ENCODE measurements at regions not wholly inside any gene's neighbourhood (a gene's known extent, or its start where the extent isn't known, plus 50 kb on each side); places are given as distances from the start of the nearest gene placed in this dataset.

DNA sequence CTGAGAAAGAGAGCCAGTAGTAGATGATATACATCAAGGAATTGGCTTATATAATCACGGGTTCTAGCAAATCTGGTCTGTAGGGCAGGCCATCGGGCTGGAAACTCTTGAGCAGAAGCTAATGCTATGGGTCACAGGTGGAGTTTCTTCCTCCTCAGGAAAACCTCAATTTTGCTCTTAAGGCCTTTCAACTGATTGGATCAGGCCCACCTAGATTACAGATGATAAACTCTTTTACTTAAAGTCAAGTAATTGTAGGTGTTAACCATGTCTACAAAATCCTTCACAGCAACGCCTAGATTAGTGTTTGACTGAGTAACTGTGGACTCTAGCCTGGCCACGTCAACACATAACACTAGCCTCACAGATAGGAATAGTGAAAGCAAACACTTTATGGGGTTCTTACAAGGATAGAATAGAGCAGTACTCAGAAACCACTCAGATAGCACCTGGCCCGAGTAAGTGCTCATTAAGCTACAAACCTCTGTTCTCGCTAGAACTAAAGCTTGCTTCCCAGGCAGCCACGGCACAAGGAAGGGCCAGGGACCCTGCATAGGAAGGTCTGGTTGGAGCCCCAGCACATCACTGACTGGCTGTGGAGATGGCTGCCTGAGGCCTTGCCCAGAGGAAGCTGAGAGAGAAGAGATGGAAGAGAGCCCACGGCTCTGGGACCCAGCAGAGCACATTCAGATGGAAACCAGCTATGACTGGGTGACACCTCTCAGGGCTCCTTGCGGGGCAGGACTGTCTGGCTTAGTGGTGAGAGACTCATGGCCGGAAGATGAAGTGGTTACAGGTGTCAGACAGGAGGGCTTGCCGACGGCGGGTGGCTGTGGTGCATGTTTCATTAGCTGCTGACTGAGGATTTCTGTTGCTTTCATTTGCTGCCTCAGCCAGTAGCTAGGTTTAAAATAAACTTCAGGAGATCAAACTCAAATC, 202.5 kb upstream of the TLE3 start:
- H3K9me3 ChIP-seq (ENCODE audit: low read length) = no peaks in the 10 kb centered on the region
- H3K9ac ChIP-seq (ENCODE audit: low read length) = no peak overlapping the region
- H3K9me2 ChIP-seq (ENCODE audit: insufficient read depth, low read length) = no peaks in the 10 kb centered on the region
- no peaks in the 10 kb centered on the region for H3F3A ChIP-seq (ENCODE audit: insufficient read depth, low read length, poor library complexity, severe bottlenecking)
- H2AFZ ChIP-seq (ENCODE audit: low read depth, low read length) = no peak overlapping the region
- H3K4me3 ChIP-seq (ENCODE audit: low read length) = no peak overlapping the region
- H3K79me2 ChIP-seq (replicated peaks; ENCODE audit: insufficient read depth, low read length) = no peaks in the 10 kb centered on the region
- H3K36me3 ChIP-seq (ENCODE audit: insufficient read depth, low read length) = no peaks in the 10 kb centered on the region
- H3K4me2 ChIP-seq (ENCODE audit: low read length) = no peak overlapping the region
- TF ChIP-seq, protein P1, sequence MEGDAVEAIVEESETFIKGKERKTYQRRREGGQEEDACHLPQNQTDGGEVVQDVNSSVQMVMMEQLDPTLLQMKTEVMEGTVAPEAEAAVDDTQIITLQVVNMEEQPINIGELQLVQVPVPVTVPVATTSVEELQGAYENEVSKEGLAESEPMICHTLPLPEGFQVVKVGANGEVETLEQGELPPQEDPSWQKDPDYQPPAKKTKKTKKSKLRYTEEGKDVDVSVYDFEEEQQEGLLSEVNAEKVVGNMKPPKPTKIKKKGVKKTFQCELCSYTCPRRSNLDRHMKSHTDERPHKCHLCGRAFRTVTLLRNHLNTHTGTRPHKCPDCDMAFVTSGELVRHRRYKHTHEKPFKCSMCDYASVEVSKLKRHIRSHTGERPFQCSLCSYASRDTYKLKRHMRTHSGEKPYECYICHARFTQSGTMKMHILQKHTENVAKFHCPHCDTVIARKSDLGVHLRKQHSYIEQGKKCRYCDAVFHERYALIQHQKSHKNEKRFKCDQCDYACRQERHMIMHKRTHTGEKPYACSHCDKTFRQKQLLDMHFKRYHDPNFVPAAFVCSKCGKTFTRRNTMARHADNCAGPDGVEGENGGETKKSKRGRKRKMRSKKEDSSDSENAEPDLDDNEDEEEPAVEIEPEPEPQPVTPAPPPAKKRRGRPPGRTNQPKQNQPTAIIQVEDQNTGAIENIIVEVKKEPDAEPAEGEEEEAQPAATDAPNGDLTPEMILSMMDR (IDR thresholded peaks at IDR 0.05; ENCODE audit: poor library complexity, severe bottlenecking) = no peak
- TF ChIP-seq SMC3 (conservative IDR thresholded peaks at IDR 0.05; ENCODE audit: poor library complexity) (no peak), TAF1 (IDR thresholded peaks at IDR 0.05; ENCODE audit: low read depth) (no peak), MXI1 (conservative IDR thresholded peaks at IDR 0.05; ENCODE audit: poor library complexity, severe bottlenecking) (no peak), EZH2 (IDR thresholded peaks at IDR 0.05; ENCODE audit: borderline replicate concordance, insufficient read depth, low read length, poor library complexity, severe bottlenecking) (no peak)
- TF ChIP-seq, protein P2, sequence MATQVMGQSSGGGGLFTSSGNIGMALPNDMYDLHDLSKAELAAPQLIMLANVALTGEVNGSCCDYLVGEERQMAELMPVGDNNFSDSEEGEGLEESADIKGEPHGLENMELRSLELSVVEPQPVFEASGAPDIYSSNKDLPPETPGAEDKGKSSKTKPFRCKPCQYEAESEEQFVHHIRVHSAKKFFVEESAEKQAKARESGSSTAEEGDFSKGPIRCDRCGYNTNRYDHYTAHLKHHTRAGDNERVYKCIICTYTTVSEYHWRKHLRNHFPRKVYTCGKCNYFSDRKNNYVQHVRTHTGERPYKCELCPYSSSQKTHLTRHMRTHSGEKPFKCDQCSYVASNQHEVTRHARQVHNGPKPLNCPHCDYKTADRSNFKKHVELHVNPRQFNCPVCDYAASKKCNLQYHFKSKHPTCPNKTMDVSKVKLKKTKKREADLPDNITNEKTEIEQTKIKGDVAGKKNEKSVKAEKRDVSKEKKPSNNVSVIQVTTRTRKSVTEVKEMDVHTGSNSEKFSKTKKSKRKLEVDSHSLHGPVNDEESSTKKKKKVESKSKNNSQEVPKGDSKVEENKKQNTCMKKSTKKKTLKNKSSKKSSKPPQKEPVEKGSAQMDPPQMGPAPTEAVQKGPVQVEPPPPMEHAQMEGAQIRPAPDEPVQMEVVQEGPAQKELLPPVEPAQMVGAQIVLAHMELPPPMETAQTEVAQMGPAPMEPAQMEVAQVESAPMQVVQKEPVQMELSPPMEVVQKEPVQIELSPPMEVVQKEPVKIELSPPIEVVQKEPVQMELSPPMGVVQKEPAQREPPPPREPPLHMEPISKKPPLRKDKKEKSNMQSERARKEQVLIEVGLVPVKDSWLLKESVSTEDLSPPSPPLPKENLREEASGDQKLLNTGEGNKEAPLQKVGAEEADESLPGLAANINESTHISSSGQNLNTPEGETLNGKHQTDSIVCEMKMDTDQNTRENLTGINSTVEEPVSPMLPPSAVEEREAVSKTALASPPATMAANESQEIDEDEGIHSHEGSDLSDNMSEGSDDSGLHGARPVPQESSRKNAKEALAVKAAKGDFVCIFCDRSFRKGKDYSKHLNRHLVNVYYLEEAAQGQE (IDR thresholded peaks at IDR 0.05; ENCODE audit: borderline replicate concordance) = no peak
- H3K27ac ChIP-seq (ENCODE audit: low read length) = no peak overlapping the region
- H4K20me1 ChIP-seq (ENCODE audit: insufficient read depth) = no peaks in the 10 kb centered on the region
- no peaks in the 10 kb centered on the region for H3K27me3 ChIP-seq (ENCODE audit: insufficient read depth, low read depth, low read length)

DNA sequence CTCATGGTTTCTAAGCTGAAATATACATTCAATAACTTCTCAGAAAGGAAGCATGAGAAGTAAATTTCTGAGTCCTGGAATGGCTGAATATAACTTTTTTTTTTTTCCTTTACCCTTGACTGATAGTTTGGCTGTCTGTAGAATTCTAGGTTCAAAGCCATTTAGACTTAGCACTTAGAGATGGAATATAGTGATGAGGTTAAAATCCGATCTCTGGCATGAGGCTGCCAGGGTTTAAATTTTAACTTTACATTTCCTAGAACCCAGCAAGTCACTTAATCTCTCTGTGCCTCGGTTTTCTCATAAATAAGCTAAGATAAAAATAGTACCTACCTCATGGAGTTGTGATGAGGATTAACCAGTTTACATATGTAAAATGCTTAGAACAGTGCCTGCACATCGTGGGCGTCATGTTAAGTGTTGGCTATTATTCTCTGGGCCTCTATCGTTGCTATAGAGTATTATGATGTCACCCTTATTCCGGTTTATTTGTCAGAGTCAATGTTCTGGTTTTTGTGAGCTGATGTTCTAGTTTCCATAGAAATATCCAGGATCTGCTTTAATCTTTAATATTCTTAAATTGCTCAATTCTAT, 199.8 kb upstream of the TLE3 start:
- no peaks in the 10 kb centered on the region for H3K36me3 ChIP-seq (ENCODE audit: insufficient read depth, low read length)
- H2AFZ ChIP-seq (ENCODE audit: low read depth, low read length) = no peak overlapping the region
- TF ChIP-seq, protein P1 (IDR thresholded peaks at IDR 0.05; ENCODE audit: poor library complexity, severe bottlenecking) = no peak
- TF ChIP-seq RAD21 (conservative IDR thresholded peaks at IDR 0.05) (no peak), EZH2 (IDR thresholded peaks at IDR 0.05; ENCODE audit: borderline replicate concordance, insufficient read depth, low read length, poor library complexity, severe bottlenecking) (no peak), EP300 (conservative IDR thresholded peaks at IDR 0.05; ENCODE audit: poor library complexity, severe bottlenecking) (no peak)
- H3K9me3 ChIP-seq (ENCODE audit: low read length) = no peaks in the 10 kb centered on the region
- no peaks in the 10 kb centered on the region for H3F3A ChIP-seq (ENCODE audit: insufficient read depth, low read length, poor library complexity, severe bottlenecking)
- H3K9ac ChIP-seq (ENCODE audit: low read length) = no peak overlapping the region
- H4K20me1 ChIP-seq (ENCODE audit: insufficient read depth) = no peaks in the 10 kb centered on the region
- no peak overlapping the region for H3K4me2 ChIP-seq (ENCODE audit: low read length)
- no peak overlapping the region for H3K4me3 ChIP-seq (ENCODE audit: low read length)
- no peaks in the 10 kb centered on the region for H3K79me2 ChIP-seq (replicated peaks; ENCODE audit: insufficient read depth, low read length)
- no peak overlapping the region for H3K27ac ChIP-seq (ENCODE audit: low read length)
- H3K9me2 ChIP-seq (ENCODE audit: insufficient read depth, low read length) = no peaks in the 10 kb centered on the region
- no peaks in the 10 kb centered on the region for H3K27me3 ChIP-seq (ENCODE audit: insufficient read depth, low read depth, low read length)

Measured in neural cell (in vitro differentiated cells).